Fibroblast of the aortic adventitia (primary cell): ENCODE measurements at regions not wholly inside any gene's neighbourhood (a gene's known extent, or its start where the extent isn't known, plus 50 kb on each side); places are given as distances from the start of the nearest gene placed in this dataset.
A peak's percentile ranks its signal among the peaks of the same experiment; 100 is the strongest.

Experiments used
- DNase-seq: peaks from one replicate; pipeline ENCODE4 v3.0.0-alpha.2; 2010; ENCODE audit warnings: low read depth
- H3K4me3 ChIP-seq: 2 replicates; pipeline ENCODE4 v1.5.1; 2011; ENCODE audit warnings: low read depth, mild to moderate bottlenecking, control low read depth, low read length, moderate library complexity
- CTCF ChIP-seq: IDR thresholded peaks from 2 replicates; pipeline ENCODE4 v1.5.1; 2011; ENCODE audit warnings: mild to moderate bottlenecking, low read length, control low read depth, inconsistent platforms; ENCODE audit not compliant: insufficient read depth

GRCh38 chr1:147077936-147078605 lies 94.2 kb downstream of the PRKAB2 start:
- H3K4me3 ChIP-seq = no peak overlapping the region
- TF ChIP-seq CTCF = no peak

GRCh38 chr1:147077523-147077922 lies 94.7 kb downstream of the PRKAB2 start:
- no peak overlapping the region for H3K4me3 ChIP-seq
- no peak for TF ChIP-seq CTCF
- DNase-seq = no peak

More at GRCh38 chr1:147077936-147078605, 94.2 kb downstream of the PRKAB2 start:
- no peak for DNase-seq

GRCh38 chr1:147077081-147077480 lies 95.2 kb downstream of the PRKAB2 start:
- TF ChIP-seq CTCF = no peak
- no peak for DNase-seq
- no peak overlapping the region for H3K4me3 ChIP-seq

- no peak overlapping the region for H3K4me3 ChIP-seq
- no peak for TF ChIP-seq CTCF
- DNase-seq = no peak
These were observed 95.8 kb downstream of the PRKAB2 start for GRCh38 chr1:147076442-147076841.

GRCh38 chr1:147072482-147073432 lies 99.5 kb downstream of the PRKAB2 start:
- no peak for TF ChIP-seq CTCF
- no peak for DNase-seq
- H3K4me3 ChIP-seq = peak overlapping the region; percentile 44

GRCh38 chr1:147071142-147071541 lies 101.1 kb downstream of the PRKAB2 start:
- no peak overlapping the region for H3K4me3 ChIP-seq
- DNase-seq = no peak
- TF ChIP-seq CTCF = no peak
